ENCODE measurements at regions not wholly inside any gene's neighbourhood (a gene's known extent, or its start where the extent isn't known, plus 50 kb on each side); places are given as distances from the start of the nearest gene placed in this dataset.

DNA sequence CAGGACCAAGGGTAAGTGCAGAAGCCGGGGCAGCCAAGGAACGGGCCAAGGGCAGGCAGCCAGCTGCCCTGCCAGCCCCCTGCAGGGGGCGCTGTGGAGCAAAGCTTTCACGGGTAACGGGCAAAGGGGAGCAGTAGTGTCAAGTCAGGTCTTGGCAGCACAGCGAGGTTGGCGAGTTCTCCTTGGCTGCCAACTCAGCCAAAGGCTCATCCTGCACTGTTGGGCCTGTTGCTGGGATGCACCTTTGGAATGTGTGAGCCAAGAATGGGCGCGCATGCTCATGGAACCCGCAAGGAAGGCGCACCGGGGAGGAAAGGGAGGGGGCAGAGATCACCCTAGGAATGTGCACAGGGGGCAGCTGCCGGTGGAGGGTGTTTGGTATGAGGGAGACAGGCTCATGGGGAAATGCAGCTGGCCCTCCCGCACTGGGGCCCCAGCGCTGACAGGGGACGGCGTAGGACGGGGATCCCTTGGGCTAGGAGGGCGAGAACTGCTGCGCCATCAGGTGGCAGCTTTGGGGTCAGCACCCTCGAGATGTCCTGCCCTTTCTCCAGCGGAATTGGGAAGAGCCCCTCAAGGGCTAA lies 138.0 kb downstream of the ASCL4 start:
- H3K27ac ChIP-seq: no peak overlapping the region
- H3K36me3 ChIP-seq: no peaks in the 10 kb centered on the region
- TF ChIP-seq, protein P1, sequence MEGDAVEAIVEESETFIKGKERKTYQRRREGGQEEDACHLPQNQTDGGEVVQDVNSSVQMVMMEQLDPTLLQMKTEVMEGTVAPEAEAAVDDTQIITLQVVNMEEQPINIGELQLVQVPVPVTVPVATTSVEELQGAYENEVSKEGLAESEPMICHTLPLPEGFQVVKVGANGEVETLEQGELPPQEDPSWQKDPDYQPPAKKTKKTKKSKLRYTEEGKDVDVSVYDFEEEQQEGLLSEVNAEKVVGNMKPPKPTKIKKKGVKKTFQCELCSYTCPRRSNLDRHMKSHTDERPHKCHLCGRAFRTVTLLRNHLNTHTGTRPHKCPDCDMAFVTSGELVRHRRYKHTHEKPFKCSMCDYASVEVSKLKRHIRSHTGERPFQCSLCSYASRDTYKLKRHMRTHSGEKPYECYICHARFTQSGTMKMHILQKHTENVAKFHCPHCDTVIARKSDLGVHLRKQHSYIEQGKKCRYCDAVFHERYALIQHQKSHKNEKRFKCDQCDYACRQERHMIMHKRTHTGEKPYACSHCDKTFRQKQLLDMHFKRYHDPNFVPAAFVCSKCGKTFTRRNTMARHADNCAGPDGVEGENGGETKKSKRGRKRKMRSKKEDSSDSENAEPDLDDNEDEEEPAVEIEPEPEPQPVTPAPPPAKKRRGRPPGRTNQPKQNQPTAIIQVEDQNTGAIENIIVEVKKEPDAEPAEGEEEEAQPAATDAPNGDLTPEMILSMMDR (IDR thresholded peaks at IDR 0.05): peak; percentile 21 to 40 (median 30)
- DNase-seq (ENCODE audit: low spot score in 2 of 2): no peak
- H3K4me1 ChIP-seq: no peaks in the 10 kb centered on the region
- intact Hi-C loops (cut with DNase I): no loop called here
- H3K27me3 ChIP-seq: no peaks in the 10 kb centered on the region
- no peaks in the 10 kb centered on the region for H3K9me3 ChIP-seq
- no peak overlapping the region for H3K4me3 ChIP-seq

DNA sequence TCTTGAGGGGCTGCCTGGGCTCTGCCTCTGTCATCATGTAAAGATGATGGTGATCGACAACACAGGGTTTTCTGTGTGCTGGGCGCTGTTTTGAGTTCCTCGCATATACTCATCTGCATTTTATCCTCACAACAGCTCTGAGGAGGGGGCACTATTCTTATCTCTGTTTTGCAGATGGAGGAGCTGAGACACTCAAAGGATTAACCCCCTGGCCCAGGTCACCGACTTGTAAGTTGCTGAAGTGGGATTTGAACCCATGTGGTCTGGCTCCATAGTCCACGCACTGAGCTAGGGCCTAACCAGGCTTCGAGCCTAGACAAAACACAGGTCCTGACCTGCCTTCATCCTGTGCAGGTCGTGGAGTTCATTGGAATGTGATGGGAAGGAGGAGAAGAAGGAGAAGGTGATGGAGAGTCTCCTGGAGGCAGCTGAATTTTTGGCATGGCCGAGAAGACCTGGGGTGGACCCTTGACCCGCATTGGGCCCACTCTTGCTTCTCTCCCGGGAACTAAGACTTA lies 140.0 kb downstream of the ASCL4 start:
- H3K4me3 ChIP-seq: no peak overlapping the region
- DNase-seq (ENCODE audit: low spot score in 2 of 2): no peak
- H3K27me3 ChIP-seq: no peaks in the 10 kb centered on the region
- intact Hi-C loops (cut with DNase I): no loop called here
- no peaks in the 10 kb centered on the region for H3K36me3 ChIP-seq
- no peaks in the 10 kb centered on the region for H3K9me3 ChIP-seq
- no peak overlapping the region for H3K27ac ChIP-seq
- H3K4me1 ChIP-seq: no peaks in the 10 kb centered on the region
- TF ChIP-seq, protein P1 (IDR thresholded peaks at IDR 0.05): no peak

DNA sequence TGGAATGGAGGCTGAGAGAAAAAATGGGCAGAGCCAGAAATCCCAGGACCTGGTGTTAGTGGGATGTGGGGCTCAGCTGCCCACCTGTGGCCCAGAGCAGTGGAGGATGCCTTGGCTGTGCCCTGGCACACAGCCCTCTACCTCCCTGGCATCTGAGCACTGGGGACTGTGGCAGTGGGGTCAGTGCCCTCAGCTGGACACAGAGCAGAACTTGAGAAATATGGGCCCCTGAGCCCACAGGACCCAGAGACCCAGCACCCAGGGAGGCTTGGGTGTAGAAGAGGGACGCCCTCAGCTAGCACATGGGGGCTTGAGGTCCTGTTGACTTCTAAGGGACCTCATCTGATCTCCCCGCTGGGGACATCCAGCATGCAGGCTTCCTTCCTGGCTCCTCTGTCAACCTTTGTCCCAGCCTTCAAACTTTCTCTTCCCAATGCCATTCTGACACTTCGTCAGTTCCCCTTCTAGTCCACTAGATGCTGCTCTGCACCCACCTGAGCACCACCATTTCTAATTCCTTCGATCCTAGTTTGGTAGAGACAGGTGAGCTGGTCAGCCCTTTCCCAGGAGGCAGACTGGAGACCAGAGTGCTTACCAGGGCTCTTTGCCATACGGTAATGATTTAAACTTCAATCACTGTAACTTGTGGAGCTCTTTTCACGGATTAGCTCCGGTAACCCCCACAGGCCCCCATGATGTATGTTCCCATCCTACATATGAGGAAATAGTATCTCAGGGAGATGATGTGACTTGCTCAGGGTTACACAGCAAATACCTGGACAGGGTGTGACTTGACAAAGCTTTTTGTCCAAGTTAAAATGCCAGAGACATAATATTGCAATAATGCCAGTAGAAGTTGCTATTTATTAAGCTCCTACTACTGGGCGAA lies 143.7 kb downstream of the ASCL4 start:
- no peak overlapping the region for H3K27ac ChIP-seq
- no peaks in the 10 kb centered on the region for H3K36me3 ChIP-seq
- intact Hi-C loops (cut with DNase I): no loop called here
- H3K4me3 ChIP-seq: no peak overlapping the region
- no peak for DNase-seq (ENCODE audit: low spot score in 2 of 2)
- TF ChIP-seq, protein P1 (IDR thresholded peaks at IDR 0.05): peak; percentile 15 to 47 (median 17)
- no peaks in the 10 kb centered on the region for H3K27me3 ChIP-seq
- no peaks in the 10 kb centered on the region for H3K9me3 ChIP-seq
- H3K4me1 ChIP-seq: no peaks in the 10 kb centered on the region

DNA sequence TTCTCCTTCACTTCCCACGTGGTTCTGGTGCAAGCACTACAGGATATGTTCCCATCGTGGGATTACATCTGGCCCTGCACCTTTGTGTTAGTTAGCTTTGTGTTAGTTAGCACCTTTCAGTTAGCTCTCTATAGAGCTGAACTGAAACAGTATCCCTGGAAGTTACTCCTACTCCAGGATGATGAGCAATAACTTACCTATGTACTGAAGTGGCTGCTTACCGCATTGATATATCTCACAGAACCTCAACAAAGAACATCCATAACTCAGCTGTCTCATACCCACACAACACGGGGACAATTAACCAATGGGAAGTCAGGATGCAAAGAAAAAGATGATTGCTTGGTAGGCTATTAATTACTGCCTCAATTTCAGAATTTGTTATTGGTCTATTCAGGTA lies 146.6 kb downstream of the ASCL4 start:
- Histone ChIP-seq H3K36me3 (no peaks in the 10 kb centered on the region), H3K9me3 (no peaks in the 10 kb centered on the region), H3K4me1 (no peaks in the 10 kb centered on the region), H3K4me3 (no peak overlapping the region), H3K27ac (no peak overlapping the region), H3K27me3 (no peaks in the 10 kb centered on the region)
- TF ChIP-seq, protein P1 (IDR thresholded peaks at IDR 0.05): no peak
- DNase-seq (ENCODE audit: low spot score in 2 of 2): no peak
- intact Hi-C loops (cut with DNase I): no loop called here

DNA sequence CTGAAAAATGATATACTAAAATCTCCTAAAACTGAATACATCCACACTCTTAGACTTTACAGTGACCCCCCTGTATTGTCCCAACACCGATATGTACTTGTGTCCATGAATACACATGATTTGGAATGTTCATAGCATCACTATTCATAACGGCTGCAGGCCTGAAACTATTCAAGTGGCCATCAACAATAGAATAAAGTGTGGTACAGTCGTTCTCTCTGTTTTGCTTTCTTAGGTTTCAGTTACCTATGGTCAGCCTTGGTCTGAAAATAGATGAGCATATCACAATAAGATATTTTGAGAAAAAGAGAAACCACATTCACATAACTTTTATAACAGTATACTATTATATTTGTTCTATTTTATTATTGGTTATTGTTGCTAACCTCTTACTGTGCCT lies 150.6 kb downstream of the ASCL4 start:
- Histone ChIP-seq H3K36me3 (no peaks in the 10 kb centered on the region), H3K4me3 (no peak overlapping the region), H3K4me1 (no peaks in the 10 kb centered on the region), H3K27ac (no peak overlapping the region), H3K9me3 (no peaks in the 10 kb centered on the region), H3K27me3 (no peaks in the 10 kb centered on the region)
- TF ChIP-seq, protein P1 (IDR thresholded peaks at IDR 0.05): no peak
- intact Hi-C loops (cut with DNase I): no loop called here
- no peak for DNase-seq (ENCODE audit: low spot score in 2 of 2)

All from ascending aorta (tissue), 2 donors.